ENCODE measurements at regions not wholly inside any gene's neighbourhood (a gene's known extent, or its start where the extent isn't known, plus 50 kb on each side); places are given as distances from the start of the nearest gene placed in this dataset.
"Not testable (repeated sequence)": the region's sequence is repeated elsewhere in the genome, so short reads cannot be mapped to it uniquely, and the experiment has no call there.

DNA sequence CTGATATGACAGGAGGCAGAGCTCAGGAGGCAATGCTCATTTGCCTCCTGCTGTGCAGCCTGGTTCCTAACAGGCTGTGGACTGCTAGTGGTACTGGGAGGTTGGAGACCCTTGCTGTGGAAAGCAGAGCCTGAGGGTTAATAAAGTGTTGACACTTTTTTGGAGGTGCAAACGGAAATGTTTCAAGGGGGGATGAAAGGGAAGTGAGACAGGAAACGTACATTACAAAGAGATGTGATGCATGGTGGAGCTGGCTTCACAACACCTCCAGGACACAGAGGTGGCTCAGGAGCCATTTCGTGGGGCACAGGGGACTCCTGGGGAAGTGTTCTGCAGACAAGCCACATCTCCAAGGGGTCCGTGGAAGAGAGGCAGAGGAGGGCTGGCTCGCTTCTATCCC lies 137.6 kb upstream of the SVIL start:
- peaks cover 10% of the 10 kb centered on the region for H3K9me3 Mint-ChIP-seq (ENCODE audit: unreplicated experiment)
- no peaks in the 10 kb centered on the region for H3K27me3 ChIP-seq (replicated peaks; ENCODE audit: control insufficient read depth, insufficient read depth, low read length)
- no peaks in the 10 kb centered on the region for H3K4me1 Mint-ChIP-seq (ENCODE audit: low read depth, unreplicated experiment)
- H3K9me3 ChIP-seq, result no peaks in the 10 kb centered on the region
- no peaks in the 10 kb centered on the region for H3K27me3 Mint-ChIP-seq (ENCODE audit: insufficient read depth, unreplicated experiment)
- H3K4me3 ChIP-seq (ENCODE audit: low read depth, low read length), result no peak overlapping the region
- no peaks in the 10 kb centered on the region for H3K4me1 ChIP-seq
- no peak overlapping the region for H3K4me3 Mint-ChIP-seq (ENCODE audit: unreplicated experiment)
- no peak for DNase-seq
- TF ChIP-seq, protein P1, sequence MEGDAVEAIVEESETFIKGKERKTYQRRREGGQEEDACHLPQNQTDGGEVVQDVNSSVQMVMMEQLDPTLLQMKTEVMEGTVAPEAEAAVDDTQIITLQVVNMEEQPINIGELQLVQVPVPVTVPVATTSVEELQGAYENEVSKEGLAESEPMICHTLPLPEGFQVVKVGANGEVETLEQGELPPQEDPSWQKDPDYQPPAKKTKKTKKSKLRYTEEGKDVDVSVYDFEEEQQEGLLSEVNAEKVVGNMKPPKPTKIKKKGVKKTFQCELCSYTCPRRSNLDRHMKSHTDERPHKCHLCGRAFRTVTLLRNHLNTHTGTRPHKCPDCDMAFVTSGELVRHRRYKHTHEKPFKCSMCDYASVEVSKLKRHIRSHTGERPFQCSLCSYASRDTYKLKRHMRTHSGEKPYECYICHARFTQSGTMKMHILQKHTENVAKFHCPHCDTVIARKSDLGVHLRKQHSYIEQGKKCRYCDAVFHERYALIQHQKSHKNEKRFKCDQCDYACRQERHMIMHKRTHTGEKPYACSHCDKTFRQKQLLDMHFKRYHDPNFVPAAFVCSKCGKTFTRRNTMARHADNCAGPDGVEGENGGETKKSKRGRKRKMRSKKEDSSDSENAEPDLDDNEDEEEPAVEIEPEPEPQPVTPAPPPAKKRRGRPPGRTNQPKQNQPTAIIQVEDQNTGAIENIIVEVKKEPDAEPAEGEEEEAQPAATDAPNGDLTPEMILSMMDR (IDR thresholded peaks at IDR 0.05; ENCODE audit: insufficient read depth in 1 of 2, low read depth in 1 of 2, low read length in 1 of 2, severe bottlenecking in 1 of 2, unreplicated experiment in 1 of 2), result no peak
- intact Hi-C loops (cut with micrococcal nuclease; ENCODE audit: unreplicated experiment), result no loop called here
- CTCF ChIA-PET, result no interaction called here
- POLR2A ChIA-PET, result no interaction called here
- no peaks in the 10 kb centered on the region for H3K36me3 ChIP-seq (ENCODE audit: control insufficient read depth, insufficient read depth, low read length)
- no peaks in the 10 kb centered on the region for H3K36me3 Mint-ChIP-seq (ENCODE audit: insufficient read depth, unreplicated experiment)
- no peak overlapping the region for H3K27ac Mint-ChIP-seq (ENCODE audit: unreplicated experiment)
- BruUV-seq (replicated peaks), result no TSS peak

GRCh38 chr10:29771376-29771775 lies 136.6 kb upstream of the SVIL start:
- no peaks in the 10 kb centered on the region for H3K36me3 ChIP-seq (ENCODE audit: control insufficient read depth, insufficient read depth, low read length)
- peaks cover 6% of the 10 kb centered on the region for H3K4me1 Mint-ChIP-seq (ENCODE audit: low read depth, unreplicated experiment)
- peaks cover 10% of the 10 kb centered on the region for H3K9me3 Mint-ChIP-seq (ENCODE audit: unreplicated experiment)
- H3K4me3 Mint-ChIP-seq (ENCODE audit: unreplicated experiment), result no peak overlapping the region
- BruUV-seq (replicated peaks), result no TSS peak
- TF ChIP-seq, protein P1 (IDR thresholded peaks at IDR 0.05; ENCODE audit: insufficient read depth in 1 of 2, low read depth in 1 of 2, low read length in 1 of 2, severe bottlenecking in 1 of 2, unreplicated experiment in 1 of 2), result no peak
- ChIA-PET POLR2A (no interaction called here), CTCF (no interaction called here)
- H3K27me3 Mint-ChIP-seq (ENCODE audit: insufficient read depth, unreplicated experiment), result no peaks in the 10 kb centered on the region
- no peaks in the 10 kb centered on the region for H3K27me3 ChIP-seq (replicated peaks; ENCODE audit: control insufficient read depth, insufficient read depth, low read length)
- no peak overlapping the region for H3K27ac Mint-ChIP-seq (ENCODE audit: unreplicated experiment)
- no peaks in the 10 kb centered on the region for H3K9me3 ChIP-seq
- no peak for DNase-seq
- H3K4me3 ChIP-seq (ENCODE audit: low read depth, low read length), result no peak overlapping the region
- intact Hi-C loops (cut with micrococcal nuclease; ENCODE audit: unreplicated experiment), result no loop called here
- H3K4me1 ChIP-seq, result peaks cover 8% of the 10 kb centered on the region; the same call in 1 of the 2 replicates
- no peaks in the 10 kb centered on the region for H3K36me3 Mint-ChIP-seq (ENCODE audit: insufficient read depth, unreplicated experiment)

- H3K4me3 Mint-ChIP-seq (ENCODE audit: unreplicated experiment); H3K4me1 ChIP-seq; H3K36me3 ChIP-seq (ENCODE audit: control insufficient read depth, insufficient read depth, low read length); H3K36me3 Mint-ChIP-seq (ENCODE audit: insufficient read depth, unreplicated experiment); BruUV-seq (replicated peaks); H3K9me3 ChIP-seq; H3K4me1 Mint-ChIP-seq (ENCODE audit: low read depth, unreplicated experiment); H3K27me3 Mint-ChIP-seq (ENCODE audit: insufficient read depth, unreplicated experiment); POLR2A ChIA-PET; H3K27me3 ChIP-seq (replicated peaks; ENCODE audit: control insufficient read depth, insufficient read depth, low read length); CTCF ChIA-PET; DNase-seq; H3K4me3 ChIP-seq (ENCODE audit: low read depth, low read length); intact Hi-C loops (cut with micrococcal nuclease; ENCODE audit: unreplicated experiment); H3K27ac Mint-ChIP-seq (ENCODE audit: unreplicated experiment): not testable (repeated sequence)
- H3K9me3 Mint-ChIP-seq (ENCODE audit: unreplicated experiment), result peaks cover 10% of the 10 kb centered on the region
Measured at GRCh38 chr10:29769277-29769676, 134.5 kb upstream of the SVIL start.

- Histone ChIP-seq H3K36me3 (ENCODE audit: control insufficient read depth, insufficient read depth, low read length) (no peaks in the 10 kb centered on the region), H3K27me3 (replicated peaks; ENCODE audit: control insufficient read depth, insufficient read depth, low read length) (no peaks in the 10 kb centered on the region), H3K4me1 (peaks cover 8% of the 10 kb centered on the region; the same call in 1 of the 2 replicates), H3K9me3 (no peaks in the 10 kb centered on the region), H3K4me3 (ENCODE audit: low read depth, low read length) (no peak overlapping the region)
- H3K9me3 Mint-ChIP-seq (ENCODE audit: unreplicated experiment), result peaks cover 3% of the 10 kb centered on the region
- POLR2A ChIA-PET, result no interaction called here
- no peak overlapping the region for H3K27ac Mint-ChIP-seq (ENCODE audit: unreplicated experiment)
- TF ChIP-seq, protein P1 (IDR thresholded peaks at IDR 0.05; ENCODE audit: insufficient read depth in 1 of 2, low read depth in 1 of 2, low read length in 1 of 2, severe bottlenecking in 1 of 2, unreplicated experiment in 1 of 2), result no peak
- intact Hi-C loops (cut with micrococcal nuclease; ENCODE audit: unreplicated experiment), result no loop called here
- no TSS peak for BruUV-seq (replicated peaks)
- peaks cover 6% of the 10 kb centered on the region for H3K4me1 Mint-ChIP-seq (ENCODE audit: low read depth, unreplicated experiment)
- H3K27me3 Mint-ChIP-seq (ENCODE audit: insufficient read depth, unreplicated experiment), result no peaks in the 10 kb centered on the region
- no peaks in the 10 kb centered on the region for H3K36me3 Mint-ChIP-seq (ENCODE audit: insufficient read depth, unreplicated experiment)
- no peak overlapping the region for H3K4me3 Mint-ChIP-seq (ENCODE audit: unreplicated experiment)
- no peak for DNase-seq
- CTCF ChIA-PET, result no interaction called here
Measured at GRCh38 chr10:29767968-29768367, 133.2 kb upstream of the SVIL start.

Measured in Caco-2 (cell line).